Umbilical cord (tissue), 1 donor: ENCODE measurements at regions not wholly inside any gene's neighbourhood (a gene's known extent, or its start where the extent isn't known, plus 50 kb on each side); places are given as distances from the start of the nearest gene placed in this dataset.

Experiments
- DNase-seq: peaks from one replicate; pipeline ENCODE4 v3.0.0-alpha.2; 2015; ENCODE audit warnings: low spot score

GRCh38 chr7:15860264-15860949, 173.9 kb upstream of the MEOX2 start:
- no peak for DNase-seq

- no peak for DNase-seq
Observed at GRCh38 chr7:15857026-15857425, 170.5 kb upstream of the MEOX2 start.

DNA sequence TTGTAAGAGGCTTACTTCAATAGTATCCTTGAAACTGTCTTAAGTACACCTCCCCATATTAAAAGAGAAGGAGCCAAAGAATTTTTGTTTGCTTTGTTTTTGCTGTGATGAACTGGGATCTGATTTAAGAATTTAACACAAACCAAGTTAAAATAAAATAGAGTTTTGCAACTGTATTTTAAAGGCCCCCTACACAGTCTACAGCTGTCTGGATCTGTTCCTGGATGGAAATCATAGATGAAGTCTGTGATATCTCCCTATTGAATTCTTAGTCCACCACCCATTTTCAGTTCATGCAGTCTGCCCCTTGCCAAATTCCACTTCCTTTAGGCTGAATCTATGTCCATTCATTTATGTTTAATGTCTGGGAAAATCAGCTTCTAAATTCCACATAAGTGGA, 169.8 kb upstream of the MEOX2 start:
- DNase-seq = no peak

GRCh38 chr7:15855525-15856109, 169.1 kb upstream of the MEOX2 start:
- no peak for DNase-seq

DNA sequence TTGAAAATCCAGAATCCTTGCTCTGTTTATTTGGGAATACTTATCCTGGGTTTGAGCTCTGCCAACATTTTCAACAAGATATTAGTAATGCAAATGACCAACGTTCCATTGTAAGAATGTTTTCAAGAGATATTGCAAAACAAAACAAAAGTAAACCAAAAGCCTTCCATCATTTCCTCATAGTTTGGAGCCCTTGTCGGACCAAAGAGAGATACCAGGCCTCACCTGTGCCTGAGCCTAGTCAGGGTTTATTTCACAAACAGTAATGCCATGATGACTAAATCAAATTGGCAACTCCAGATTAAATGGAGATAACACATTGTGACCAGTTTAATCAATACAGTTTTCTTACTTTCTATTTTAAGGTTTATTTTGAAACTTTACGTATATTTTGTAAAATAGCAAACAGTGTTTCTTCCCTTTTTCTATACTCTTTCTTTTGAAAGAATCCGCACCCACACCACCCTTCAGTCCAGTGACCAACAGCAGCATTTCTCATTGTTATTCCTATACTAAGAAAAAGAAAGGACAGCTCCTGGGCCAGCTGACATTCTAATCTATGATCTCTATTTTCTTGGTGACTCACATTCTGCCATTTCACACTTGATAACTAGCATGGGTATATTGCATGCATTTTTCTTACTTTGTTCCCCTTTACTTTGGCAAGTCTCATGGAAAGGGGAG, 168.5 kb upstream of the MEOX2 start:
- no peak for DNase-seq

DNA sequence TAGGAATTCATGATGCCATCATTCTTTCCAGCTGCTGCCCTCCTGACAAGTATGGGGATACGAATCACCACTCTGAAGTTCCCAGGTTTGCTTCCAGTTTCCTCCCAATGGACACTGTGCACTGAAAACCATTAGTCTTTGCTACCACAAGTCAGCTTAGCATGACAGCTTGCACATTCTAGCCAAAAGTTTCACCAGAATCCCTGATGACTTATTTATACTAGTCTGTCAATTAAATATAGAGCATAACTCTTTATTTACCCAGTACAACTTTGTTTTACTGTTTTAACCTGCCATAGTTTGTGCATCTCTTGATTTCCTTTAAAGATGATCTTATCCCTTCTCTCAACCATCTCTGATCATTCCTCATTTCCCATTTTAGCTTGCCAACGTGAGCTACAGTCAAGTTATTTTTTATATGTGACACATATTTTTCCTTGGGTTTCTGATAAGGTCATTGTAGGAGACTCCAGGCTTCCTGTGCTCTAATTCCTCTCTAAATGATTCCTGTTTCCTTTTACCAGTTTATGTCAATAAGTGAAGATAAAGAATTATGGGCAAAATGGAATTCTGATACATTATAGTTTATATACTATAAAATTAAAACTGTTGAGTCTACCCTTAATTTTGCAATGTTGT, 167.5 kb upstream of the MEOX2 start:
- no peak for DNase-seq

DNA sequence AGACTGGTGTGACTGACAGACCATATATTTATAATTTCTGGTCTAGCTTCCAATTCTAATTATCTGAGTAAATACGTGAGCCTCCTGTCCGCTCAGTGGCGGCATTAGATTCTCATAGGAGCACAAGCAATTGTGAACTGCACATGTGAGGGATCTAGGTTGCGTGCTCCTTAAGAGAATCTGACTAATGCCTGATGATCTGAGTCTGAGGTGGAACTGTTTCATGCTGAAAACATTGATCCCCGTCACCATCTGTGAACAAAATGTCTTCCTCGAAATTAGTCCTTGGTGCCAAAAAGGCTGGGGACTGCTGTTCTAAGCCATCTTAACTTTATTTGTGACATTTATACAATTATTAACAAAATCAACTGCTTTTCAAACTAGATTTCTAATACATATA, 164.7 kb upstream of the MEOX2 start:
- no peak for DNase-seq

- no peak for DNase-seq
Observed at GRCh38 chr7:15848901-15849300, 162.4 kb upstream of the MEOX2 start.

- DNase-seq = no peak
Observed at GRCh38 chr7:15848362-15848761, 161.9 kb upstream of the MEOX2 start.

DNA sequence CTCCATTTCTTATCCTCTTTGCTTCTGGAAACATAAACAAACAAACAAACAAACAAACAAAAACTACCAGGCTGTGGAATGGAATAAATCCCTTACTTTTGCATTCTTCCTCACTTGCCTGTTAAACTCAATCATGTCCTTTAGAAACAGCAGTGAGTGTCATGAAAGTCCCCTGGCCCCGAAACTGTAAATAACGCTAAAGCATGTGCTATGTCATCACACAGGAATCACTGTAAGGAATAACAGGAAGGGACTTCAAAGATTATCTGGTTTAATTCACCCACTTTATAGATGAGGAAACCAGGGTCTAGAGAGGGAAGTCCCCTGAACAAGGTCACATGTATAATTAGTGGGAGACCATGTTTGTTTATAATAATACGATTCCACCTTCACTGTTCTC, 159.4 kb upstream of the MEOX2 start:
- DNase-seq = no peak

- no peak for DNase-seq
Observed at GRCh38 chr7:15845461-15845860, 159.0 kb upstream of the MEOX2 start.

DNA sequence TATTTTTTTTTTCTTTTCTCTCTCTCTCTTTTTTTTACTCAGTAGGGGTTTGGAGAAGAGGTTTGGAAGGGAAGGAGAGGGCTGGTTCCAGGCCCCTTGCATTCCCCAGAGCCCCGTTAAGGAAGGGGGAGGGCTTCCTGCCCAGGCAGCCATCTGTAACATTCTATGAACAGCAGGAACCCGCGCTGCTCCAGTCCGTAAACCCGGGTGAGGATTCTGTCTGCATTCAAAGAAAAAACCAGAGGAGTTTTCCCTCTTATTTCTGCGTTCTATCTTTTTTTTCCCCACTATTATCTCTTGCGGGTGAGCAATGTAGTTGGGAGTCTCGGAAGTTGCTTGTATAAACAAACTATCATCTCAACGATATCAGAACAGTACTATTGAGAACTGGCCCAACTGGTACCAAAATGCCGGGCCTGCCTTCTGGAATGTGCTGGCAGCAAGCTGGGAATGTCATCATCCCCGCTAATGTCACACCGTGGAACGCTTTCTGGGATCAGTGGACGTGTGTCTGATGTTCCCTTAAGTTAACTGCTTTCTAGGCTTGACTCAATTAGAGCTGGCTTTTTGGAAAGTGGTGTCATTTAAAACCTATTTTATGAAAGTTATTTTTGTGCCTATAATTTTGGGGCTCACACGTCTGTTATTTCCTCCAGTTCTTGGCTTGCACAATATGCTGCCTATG, 153.1 kb upstream of the MEOX2 start:
- peak; percentile 70 for DNase-seq

GRCh38 chr7:15838265-15838664, 151.8 kb upstream of the MEOX2 start:
- DNase-seq = no peak

- DNase-seq = peak; percentile 23
Observed at GRCh38 chr7:15837306-15837950, 150.9 kb upstream of the MEOX2 start.

GRCh38 chr7:15836651-15837050, 150.2 kb upstream of the MEOX2 start:
- no peak for DNase-seq

GRCh38 chr7:15836041-15836440, 149.6 kb upstream of the MEOX2 start:
- no peak for DNase-seq

DNA sequence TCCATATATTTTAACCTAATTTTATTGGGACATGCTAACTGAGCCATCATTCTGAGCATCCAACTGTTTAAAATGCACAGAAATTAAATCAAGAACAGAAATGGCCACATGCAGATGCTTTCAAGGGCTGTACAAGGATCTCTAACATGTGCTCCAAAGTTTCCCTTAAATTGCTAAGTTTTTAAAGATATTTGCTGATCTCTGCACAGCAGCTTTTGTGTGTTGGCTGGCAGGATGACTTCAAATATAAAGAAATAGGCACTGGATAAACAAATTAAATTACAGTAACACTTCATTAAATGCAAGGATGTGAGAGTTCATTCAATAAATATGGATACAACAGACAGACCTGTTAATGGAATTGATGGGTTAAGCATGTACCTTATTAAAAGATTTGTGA, 148.0 kb upstream of the MEOX2 start:
- DNase-seq = no peak

DNA sequence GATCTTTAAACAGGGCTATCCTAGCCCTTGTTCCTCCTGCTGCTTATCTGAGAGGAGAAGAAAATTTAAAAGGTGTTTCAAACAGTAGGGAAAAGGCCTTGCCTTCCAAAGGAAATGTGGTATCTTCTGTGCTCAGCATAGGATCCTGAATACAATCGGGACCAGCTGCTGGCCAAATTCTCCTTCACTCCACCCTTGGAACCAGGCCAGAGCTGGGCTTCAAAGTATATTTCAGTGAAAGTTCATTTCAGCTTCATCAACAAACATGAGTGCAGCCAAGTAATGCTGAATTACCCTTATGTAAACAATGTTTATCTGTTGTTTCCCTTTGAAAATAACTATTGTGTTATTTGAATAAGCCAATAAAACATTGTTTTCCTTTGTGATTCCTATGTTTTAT, 146.5 kb upstream of the MEOX2 start:
- DNase-seq = peak; percentile 27

DNA sequence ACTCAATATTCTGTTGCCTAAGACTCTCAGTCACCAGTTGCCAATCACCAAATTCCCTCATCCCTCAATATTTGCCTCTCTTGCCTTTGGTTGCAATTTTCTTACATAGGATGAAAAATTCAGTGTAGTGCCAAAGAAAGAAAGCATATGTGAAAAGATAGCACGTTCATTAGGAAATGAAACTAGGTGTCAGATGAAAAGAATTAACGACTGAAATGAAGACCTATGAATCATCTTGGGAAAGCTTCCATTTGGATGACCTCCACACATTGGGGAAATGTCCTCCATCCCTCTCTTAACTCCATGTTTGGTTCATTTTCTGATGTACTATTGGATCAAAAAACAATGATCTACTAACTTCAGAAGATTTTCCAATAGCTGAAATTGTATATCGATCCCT, 145.1 kb upstream of the MEOX2 start:
- DNase-seq = no peak

DNA sequence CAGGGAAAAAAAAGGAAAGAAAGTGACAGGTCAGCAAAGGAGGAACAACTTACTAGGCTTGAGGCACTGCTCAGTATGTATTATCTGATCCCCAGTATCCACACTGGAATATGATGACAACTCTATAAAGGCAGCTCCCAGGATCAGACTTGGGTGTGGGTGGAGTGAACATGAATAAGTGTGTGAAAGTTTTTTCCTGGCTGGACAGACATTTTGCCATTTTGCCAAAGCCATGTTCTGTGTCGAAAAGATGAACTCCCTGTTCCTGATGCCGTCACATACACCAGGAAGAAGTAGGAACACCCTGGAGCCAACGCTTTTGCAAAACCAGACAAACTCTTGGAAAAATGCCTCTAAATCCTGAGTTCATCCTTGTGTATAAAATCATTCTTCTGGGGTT, 143.2 kb upstream of the MEOX2 start:
- DNase-seq = peak; percentile 63

GRCh38 chr7:15828881-15829280, 142.4 kb upstream of the MEOX2 start:
- no peak for DNase-seq
